IPS-11a (cell line): ENCODE measurements at regions not wholly inside any gene's neighbourhood (a gene's known extent, or its start where the extent isn't known, plus 50 kb on each side); places are given as distances from the start of the nearest gene placed in this dataset.

Source experiments
- H3K4me3 ChIP-seq: one replicate; pipeline ENCODE4 v1.5.1; 2013; ENCODE audit warnings: low read depth, low read length, control low read depth

DNA sequence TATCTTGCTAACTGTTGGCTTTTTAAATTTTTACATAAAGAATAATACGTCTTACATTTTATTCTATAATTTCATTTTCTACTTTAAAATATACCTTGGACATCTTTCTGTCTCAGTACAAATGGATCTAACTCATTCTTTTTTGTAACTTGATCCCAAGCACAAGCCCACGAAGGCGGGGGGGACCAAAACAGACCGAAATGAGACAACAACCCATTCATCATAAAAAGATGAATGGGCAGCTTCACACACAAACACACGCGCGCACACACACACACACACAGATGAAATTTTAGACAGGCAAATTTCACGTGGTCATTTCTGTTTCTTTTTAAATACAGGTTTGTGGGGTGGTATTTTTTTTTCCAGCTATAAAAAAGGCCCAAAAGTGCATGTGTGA is 271.3 kb upstream of the TOPAZ1 start:
- no peak overlapping the region for H3K4me3 ChIP-seq

GRCh38 chr3:43970920-43971319 is 270.8 kb upstream of the TOPAZ1 start:
- H3K4me3 ChIP-seq: no peak overlapping the region

GRCh38 chr3:43971486-43971885 is 270.2 kb upstream of the TOPAZ1 start:
- no peak overlapping the region for H3K4me3 ChIP-seq

GRCh38 chr3:43978708-43979107 is 263.0 kb upstream of the TOPAZ1 start:
- no peak overlapping the region for H3K4me3 ChIP-seq

- no peak overlapping the region for H3K4me3 ChIP-seq
Observed at GRCh38 chr3:43979645-43980044, 262.0 kb upstream of the TOPAZ1 start.

DNA sequence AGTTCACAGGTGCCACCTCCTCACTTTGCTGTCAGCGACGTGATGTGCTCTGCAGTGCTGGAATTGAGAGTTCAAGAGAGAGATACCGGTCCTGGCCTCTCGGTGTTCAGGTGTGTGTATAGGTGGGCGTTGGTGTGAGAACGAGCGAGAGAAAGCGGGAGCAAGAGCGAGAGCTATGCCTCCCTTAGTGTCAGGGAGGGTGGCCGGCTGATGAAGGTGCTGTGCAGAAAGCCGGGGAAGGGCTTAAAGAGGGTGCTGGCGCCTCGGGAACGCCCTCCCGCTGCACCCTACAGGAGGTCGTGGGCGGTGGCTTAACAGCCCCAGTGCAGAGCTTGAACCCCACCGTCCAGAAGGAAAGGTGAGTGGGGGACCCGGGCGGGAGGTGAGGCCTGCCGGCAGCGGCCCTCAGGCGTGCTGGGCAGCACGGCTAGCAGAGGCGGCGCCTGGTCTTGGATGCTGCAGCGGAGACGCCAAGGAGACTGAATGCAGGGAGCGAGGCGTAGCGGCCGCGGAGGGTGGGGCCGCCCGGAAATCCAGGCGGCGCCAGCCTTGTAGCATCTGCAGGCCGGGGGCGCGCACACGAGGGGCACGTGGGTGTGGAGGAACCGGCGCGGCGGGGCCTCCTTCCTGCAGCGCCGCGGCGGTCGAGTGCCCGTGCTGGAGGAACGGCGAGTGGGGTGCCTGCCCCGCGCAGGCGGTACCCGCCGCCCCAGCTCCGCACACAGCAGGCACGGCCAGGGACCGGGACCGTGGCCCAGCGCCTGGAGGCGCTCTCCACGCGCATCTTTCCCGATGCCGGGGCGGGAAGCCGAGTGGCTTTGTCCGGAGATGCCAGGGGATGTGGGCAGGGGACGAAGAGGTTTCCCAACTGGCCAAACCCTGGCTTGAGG is 246.8 kb upstream of the TOPAZ1 start:
- peak overlapping the region; percentile 47 for H3K4me3 ChIP-seq

DNA sequence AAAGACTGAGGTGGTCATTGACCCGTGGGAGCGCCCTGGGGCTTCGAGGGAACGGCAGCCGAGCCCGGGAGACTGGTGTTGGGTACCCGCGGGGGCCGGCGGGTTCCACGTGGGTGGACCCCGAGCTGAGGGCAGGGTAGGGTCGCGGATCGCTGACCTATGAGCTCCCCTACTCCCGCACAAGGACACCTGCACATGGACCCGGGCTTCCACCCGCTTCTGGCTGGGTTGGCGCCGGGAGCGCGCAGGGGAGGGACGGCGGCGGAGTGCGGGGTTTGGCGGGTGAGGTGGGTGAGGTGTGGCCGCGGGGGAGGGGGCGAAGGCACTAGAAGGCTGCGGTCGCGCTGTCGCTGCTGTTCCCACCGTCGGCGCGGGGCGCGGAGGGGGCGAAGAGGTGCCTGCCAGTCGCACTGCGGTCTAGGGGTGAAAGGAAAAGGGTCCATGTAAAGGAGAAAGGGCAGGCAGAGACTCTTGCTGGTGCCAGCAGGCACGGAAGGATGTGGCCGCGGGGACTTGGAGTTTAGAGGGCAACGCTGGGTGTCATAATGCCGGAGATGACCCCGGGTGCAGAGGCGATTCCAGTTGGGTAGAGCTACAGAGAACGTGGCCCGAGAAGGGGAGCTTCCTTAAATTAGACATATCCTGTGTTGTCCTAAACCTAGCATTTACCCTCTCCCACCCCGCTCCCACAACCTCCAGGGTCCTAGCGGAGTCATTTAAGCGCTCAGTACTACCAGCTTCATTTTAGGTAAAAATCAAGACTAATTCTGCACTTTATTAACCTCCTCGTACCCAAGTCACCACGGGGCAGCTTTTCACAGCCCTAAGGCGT is 245.9 kb upstream of the TOPAZ1 start:
- peak overlapping the region; percentile 47 for H3K4me3 ChIP-seq

DNA sequence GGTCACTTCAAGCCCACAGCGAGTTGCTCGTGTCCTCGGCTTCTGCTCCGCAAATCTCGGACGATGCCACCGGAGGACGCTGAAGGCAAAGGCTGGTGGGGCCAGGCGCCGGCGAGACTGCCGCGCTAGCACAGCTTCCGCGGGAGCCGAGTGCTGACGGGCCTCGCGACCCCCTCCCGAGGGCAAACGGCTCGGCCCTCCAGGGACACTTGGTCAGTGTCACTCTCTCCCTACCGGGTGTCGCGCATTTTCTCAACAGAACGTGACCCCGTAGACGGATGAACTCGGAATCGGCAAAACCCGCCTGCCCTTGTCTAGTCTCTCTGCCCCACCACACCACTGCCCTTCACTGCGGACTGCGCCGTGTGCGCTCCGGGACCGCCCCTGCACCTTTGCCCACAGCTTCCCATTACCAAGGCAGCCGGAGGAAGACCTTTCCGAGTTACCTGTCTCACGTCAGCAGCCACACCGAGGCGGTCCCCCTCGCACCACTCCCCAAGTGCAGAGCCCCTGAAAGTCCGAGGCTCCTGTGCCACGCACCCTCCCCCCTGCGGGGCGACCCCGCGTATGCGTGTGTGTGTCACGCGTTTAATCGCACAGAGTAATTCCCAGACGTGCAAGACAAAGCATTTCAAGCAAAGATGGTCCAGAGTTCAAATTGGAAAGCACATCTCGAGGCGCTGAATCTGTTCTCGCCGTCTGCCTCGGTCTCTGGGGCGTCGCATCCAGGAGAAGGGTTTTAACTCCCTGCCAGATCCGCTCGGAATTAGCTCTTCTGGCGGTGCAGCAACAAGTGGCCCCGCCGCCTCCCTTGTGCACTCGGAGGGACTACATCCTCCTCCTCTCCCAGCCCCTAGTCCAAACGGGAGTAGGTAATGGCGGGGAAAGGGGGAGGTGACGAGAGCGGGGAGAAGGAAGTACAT is 245.0 kb upstream of the TOPAZ1 start:
- H3K4me3 ChIP-seq: peak overlapping the region; percentile 47

- peak overlapping the region; percentile 47 for H3K4me3 ChIP-seq
Observed at GRCh38 chr3:43997316-43997715, 244.4 kb upstream of the TOPAZ1 start.

GRCh38 chr3:43997788-43998369 is 243.8 kb upstream of the TOPAZ1 start:
- peak overlapping the region; percentile 58 for H3K4me3 ChIP-seq

GRCh38 chr3:43998370-43998835 is 243.3 kb upstream of the TOPAZ1 start:
- H3K4me3 ChIP-seq: peak overlapping the region; percentile 58

DNA sequence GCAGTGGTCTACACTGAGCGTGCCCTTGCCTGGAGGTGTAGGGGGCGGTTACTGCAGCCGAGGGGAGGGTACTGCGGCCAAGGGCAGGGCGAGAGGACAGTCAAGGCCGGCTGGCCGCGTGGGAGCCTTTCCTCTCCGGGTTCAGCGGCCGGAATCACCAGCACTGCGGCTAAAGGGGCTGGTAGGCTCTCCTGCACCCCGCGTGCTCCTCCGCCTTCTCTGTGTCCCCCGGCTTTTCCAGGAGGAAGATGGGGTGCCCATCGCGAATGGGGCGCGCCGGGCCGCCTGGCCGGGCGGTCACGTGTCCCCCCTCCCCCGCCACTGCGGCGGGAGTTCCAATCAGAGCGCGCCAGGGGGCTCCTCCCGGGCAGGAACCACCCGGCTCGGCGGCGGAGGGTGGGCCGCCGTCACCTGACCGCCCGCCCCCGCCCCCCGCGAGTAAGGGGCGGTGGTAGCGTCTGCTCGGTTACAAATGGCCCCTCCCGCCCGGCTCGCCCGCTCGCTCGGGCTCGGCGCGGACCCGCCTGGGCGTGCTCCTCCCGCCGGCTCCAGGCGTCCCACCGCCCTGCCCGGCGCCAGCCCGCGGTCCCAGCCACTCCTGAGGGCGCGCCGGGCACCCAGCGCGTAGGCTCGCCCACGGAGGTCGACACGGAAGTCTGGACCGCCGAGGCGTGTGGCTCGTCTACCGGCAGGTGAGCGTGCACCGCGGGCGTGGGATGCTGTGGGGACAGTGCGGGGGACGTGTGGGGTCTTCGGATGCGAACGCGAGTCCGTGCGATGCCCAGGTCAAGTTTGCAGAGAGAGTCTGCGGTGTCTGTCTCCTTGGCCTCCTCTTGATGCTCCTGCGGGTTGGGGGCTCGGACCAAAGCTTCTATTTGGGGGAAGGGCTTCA is 242.6 kb upstream of the TOPAZ1 start:
- H3K4me3 ChIP-seq: peak overlapping the region; percentile 72

DNA sequence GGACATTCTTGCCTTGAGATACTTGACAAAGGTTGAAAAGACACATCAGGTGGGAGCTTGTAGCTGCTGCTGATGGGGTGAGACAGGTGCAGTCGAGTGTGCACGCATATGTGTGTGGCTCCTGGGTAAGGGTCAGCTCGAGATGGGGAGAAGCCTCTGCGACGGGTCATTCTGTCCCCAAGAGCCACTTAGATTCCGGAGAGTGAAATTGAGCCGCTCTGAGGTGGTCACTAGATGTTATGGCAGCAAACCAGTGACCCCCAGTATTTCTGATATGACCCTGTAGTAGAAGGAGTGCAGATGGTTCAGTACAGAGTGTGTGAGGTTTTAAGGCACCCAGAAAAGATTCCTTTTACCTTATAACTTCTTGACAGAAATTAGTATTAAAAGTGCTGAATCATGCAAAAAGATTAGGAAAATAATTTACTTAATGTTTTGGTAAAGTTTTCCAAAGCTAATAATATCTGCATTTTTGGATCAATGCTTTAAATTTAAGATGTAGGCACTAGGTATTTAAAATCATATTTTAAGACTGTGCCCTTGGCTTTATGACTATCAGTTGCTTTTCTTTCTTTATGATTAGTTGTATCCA is 241.9 kb upstream of the TOPAZ1 start:
- peak overlapping the region; percentile 72 for H3K4me3 ChIP-seq

- no peak overlapping the region for H3K4me3 ChIP-seq
Observed at GRCh38 chr3:44000586-44000985, 241.1 kb upstream of the TOPAZ1 start.

GRCh38 chr3:44001072-44001471 is 240.6 kb upstream of the TOPAZ1 start:
- no peak overlapping the region for H3K4me3 ChIP-seq

GRCh38 chr3:44003801-44004200 is 237.9 kb upstream of the TOPAZ1 start:
- H3K4me3 ChIP-seq: no peak overlapping the region

- H3K4me3 ChIP-seq: no peak overlapping the region
Observed at GRCh38 chr3:44011680-44012079, 230.0 kb upstream of the TOPAZ1 start.

- no peak overlapping the region for H3K4me3 ChIP-seq
Observed at GRCh38 chr3:44012160-44012899, 229.4 kb upstream of the TOPAZ1 start.
